Urothelium cell line (cell line): ENCODE measurements at regions not wholly inside any gene's neighbourhood (a gene's known extent, or its start where the extent isn't known, plus 50 kb on each side); places are given as distances from the start of the nearest gene placed in this dataset.
"Not testable (repeated sequence)": the region's sequence is repeated elsewhere in the genome, so short reads cannot be mapped to it uniquely, and the experiment has no call there.

ENCODE experiments used
- DNase-seq: peaks from one replicate; pipeline ENCODE4 v3.0.0; 2011; ENCODE audit warnings: low spot score, mixed read lengths
- FAIRE-seq: peaks from 2 replicates; lab custom pipeline; 2011; peaks lifted over from hg19 to GRCh38; lab: Jason Lieb, UNC

DNA sequence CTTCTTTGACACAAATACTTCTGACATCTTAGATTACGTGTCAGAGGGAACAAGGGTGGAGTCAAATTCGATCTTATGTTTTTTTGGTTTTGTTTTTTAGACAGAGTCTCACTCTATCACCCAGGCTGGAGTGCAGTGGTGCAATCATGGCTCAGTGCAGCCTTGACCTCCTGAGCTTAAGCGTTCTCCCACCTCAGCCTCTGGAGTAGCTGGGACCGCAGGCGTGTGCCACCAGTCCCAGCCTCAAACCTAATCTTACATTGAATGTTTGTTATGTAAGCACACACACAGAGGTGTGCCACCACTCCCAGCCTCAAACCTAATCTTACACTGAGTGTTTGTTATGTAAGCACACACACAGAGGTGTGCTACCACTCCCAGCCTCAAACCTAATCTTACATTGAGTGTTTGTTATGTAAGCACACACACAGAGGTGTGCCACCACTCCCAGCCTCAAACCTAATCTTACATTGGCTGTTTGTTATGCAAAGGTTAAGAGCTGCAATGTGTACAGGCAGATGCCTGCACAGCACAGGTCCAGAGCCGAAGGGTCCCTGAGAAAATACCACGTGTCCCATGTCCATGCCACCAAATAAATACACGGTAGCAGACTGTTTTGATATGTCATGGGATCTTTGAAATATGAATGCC lies 118.0 kb downstream of the ATP6V0E2 start:
- not testable (repeated sequence) for DNase-seq, FAIRE-seq

DNA sequence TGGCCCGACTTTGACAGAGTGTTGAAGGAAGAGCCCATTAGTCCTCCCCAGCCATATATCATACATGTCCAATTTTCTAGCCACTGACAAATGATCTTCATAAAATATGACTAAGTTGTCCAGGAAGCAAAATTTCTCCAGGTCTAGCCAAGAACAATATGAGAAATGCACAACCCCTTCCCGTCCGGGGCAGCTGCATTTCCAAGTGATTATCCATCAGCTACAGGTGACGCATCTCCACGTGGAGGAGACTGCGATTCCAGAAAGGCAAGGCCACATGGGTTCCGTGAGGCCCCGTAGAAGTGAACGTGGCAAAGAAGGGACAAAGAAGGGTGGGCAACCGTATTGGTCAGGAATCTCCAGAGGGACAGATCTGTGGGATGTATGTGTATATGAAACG lies 118.6 kb downstream of the ATP6V0E2 start:
- not testable (repeated sequence) for DNase-seq, FAIRE-seq

DNA sequence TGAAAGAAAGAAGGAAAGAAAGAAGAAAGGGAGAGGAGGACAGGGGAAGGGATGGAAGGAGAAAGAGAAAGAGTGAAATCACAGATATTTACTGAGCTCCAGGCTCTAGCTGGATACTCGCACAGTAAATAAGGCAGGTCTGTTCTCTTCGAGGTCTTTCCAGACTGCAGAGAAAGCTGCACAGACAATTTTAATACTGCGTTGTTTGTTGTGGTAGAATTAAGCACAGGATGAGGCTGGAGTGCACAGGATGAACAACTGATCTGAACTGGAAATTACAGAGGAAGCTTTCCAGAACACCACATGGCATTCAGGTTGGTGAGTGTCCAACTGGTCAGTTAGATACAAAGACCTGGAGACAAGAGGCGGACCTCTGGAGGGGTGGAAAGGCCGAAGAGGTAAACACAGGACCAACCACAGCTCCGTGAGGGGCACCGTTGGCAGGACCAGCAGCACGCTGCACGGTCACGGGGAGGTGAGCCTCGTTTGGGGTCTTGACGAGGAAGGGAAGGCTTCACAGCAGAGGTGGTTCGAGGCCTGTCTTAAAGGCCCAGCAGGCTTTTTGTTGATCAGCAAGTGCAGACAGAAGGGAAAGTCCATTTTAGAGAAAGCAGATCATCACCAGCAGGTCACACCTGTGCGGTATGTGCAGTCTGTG lies 121.7 kb downstream of the ATP6V0E2 start:
- not testable (repeated sequence) for DNase-seq, FAIRE-seq

DNA sequence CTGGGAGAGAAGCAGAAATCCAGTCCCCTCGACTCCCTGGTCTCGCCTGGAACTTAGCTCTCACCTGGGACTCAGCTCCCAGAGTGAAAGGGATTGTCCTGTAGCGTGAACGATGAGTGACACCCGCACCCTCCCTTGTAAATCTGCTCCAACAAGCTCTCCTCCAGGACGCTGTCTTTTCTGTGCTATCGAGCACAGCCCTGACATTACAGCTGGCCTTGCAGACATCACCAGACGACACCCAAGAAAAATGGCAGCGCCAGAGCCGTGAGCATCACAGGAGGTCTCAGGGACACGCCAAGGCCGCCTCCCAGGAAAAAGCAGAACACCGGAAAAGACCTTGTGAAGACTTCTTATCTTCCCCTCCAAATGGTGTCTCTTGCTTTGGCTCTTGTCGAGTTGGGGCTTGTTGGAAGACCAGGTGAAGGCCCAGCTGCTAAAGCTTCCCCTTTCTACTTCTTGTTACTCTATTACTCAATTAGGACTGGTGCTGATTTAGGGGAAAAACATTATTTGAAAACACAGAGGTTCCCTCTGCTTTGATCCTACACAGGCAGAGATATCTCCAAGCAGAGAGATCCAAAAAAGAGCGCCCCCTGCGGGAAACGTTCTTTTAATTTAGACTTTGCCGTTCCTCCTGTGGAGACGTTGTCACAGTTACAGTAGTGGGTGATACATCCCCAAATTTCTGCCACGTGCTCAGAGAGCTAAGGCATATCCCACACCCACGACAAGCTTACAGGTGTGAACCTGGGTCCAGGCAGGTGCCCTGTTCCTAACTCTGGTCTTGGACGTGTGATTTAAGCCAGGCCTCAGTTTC lies 127.2 kb downstream of the ATP6V0E2 start:
- FAIRE-seq, DNase-seq: not testable (repeated sequence)

DNA sequence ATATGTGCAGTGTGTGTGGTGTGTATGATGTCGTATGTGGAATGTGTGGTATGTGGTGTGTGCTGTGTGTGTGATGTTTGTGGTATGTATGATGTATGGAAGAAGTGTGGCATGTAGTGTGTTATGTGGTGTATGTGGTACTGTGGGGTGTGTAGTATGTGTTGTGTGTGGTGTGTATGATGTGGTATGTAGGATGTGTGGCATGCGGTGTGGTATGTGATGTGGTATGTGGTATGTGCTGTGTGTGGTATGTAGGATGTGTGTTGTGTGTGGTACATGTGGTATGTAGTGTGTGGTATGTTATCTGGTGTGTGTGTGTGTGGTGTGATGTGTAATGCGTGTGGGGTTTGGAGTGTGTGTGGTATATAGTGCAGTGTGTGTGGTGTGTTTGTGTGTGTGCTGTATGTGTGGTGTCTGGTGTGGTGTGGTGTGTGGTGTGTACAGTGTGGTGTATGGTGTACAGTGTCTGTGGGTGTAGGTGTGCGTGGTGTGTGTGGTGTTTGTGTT lies 129.6 kb downstream of the ATP6V0E2 start:
- DNase-seq, result no peak

DNA sequence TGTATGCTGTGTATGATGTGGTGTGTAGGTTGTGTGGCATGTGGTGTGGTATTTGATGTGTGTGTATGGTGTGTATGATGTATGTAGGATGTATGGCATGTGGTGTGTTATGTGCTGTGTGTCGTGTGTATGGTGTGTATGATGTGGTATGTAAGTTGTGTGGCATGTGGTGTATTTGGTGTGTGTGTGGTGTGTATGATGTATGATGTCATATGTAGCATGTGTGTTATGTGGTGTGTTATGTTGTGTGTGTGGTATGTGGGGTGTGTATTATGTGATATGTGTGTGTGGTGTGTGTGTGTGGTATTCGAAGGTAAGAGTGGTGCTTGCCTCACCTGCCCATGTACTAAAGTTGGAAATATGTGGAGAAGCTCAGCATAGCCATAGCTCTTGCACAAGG lies 130.2 kb downstream of the ATP6V0E2 start:
- FAIRE-seq, DNase-seq: not testable (repeated sequence)

More for the DNA sequence above, 129.6 kb downstream of the ATP6V0E2 start:
- no peak for FAIRE-seq

DNA sequence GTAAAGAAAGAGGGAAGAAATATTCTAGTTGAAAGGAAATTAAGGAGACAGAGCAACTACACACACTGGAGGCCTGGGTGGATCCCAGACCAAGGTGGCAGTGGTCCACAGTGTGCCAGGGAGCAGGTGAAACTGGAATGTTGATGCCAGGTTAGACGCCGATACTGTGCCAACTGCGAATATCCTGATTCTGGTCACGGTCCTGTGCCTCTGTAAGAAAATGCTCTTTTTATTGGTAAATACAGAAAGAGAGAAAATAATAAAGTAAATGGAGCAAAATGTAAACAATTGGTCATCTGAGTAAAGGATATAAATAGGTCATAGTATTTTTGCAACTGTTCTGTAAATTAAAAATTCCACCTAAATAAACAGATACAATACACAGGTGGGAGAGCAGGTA lies 131.1 kb downstream of the ATP6V0E2 start:
- FAIRE-seq, DNase-seq: not testable (repeated sequence)

DNA sequence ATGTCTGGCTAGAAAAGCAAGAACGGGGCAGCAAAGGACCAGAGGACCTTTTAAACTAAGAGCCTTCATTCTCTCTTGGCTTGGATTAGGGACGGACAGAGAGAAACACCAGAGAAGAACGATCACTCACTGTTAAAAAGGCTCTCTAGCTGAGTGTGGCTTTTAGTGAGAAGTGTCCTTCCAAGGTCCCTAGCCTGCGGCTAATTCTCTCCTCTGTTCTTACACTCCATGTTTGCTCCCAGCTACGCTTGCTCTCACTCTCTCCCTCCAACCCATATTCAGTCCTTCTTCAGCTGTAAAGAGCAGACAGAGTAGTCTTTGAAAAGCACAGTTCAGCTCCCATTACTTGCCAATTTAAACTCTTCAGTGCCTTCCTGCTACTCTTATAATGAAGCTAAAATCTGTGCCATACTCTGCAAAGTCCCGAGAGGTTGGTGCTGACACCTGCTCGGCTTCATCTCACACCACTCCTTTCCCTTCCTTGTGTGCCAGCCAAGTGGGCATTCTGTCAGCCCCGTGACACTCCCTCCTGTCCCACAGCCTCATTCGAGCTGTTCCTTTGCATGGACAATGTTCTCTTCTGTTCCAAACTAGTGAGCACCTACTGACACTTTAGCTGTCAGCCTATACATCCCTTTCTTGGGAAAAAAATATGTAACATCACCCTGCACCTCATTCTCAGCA lies 136.0 kb downstream of the ATP6V0E2 start:
- not testable (repeated sequence) for FAIRE-seq, DNase-seq

DNA sequence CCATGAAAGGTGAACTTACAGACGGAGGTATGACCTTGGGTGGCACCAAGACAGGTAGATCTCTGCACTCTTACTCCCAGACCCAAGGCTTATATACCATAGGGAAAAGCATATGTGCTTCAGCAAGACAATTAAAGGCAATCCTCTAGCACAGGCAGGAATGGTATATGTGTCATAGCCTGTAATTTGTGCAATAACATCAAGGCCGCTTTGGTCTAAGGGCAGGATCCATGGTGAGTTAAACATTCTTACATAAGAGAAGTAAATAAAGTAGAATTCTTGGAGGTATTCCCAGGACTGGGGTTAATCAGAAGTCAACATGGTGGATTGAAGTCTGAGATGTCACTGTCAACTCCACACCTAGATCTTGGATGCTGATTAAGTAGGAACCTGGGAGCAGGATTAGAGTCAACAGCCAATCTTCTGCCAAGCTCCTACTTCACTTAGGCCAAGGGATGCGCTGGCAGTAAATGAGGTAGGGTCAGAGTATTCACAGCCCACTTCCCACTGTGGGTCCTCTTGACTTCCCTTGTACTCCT lies 143.0 kb downstream of the ATP6V0E2 start:
- not testable (repeated sequence) for FAIRE-seq, DNase-seq

DNA sequence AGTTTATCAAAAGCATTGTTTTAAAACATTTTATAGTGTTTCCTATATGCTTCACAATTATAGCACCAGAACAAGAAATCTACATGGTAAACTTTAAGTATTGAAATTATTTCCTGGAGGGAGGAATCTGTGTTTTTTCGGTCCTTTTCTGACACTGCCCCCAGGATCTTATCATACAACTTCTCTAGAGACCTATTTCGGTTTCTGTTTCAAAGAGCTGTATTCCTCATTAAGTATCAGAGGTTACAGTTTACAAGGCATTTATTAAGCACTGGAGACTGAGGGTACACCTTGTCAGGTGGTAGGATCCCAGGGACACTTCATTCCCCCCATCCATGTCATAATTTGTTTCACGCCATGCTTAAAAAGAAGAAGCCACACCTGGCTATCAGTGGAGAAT lies 146.4 kb downstream of the ATP6V0E2 start:
- FAIRE-seq, DNase-seq: not testable (repeated sequence)

DNA sequence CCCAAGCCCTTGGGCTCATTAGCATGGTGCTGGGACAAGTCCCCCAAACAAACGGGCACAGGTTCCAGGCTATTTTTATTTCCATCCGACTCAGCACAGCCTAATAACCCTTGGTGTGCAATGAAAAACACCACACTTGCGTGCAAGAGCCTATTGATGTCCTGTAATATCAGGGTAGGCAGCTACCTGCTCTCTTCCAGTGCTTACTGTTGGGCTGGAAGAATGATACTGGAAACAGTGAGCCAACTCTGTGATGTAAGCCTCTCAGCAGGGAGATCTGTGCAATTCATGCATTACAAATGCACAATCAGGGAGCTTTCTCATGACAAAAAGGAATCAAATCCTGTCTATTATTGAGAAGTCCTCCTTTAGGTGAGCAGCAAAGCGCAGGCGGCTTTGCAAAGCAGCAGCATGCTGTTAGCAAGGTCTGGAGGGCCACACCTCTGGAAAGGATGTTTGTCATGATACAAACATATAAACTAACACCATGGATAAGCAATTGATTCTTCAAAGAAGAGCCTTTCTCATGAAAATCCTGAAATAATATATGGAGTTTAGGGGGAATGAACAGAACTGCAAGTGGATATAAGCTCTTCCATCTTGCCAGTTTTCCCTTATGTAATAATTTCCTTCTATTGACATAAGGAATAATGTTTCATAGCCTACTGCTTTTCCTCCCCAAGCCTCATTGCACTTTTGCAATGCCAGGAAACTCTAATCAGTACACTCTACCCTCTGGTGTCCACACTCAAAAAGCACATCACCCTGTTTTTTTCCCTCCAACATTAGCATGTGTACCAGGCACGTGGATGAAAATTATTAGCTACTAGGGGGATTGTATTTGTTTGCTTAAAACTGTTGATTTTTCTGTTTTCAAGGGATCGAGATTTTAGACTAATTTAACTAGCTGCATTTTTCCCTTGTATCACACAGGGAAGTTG lies 151.1 kb downstream of the ATP6V0E2 start:
- not testable (repeated sequence) for FAIRE-seq, DNase-seq

DNA sequence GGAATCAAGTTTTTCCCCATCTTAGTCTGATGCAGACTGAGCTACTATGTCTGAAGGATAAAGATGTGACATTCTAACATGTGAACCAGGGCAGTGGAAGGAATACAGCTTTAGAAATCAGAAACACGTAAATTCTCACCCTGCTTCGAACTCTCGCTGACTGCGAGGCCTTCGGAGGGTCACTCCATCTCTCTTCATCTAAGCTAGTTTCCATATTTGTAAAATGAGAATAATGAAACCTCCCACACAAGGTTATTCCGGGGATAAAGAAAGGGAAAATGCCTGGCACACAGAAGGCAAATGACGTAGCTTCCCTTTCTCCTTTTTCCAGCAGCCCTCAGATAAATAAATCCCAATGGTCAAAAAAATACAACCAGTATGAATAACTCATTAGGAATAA lies 152.0 kb downstream of the ATP6V0E2 start:
- FAIRE-seq, DNase-seq: not testable (repeated sequence)

DNA sequence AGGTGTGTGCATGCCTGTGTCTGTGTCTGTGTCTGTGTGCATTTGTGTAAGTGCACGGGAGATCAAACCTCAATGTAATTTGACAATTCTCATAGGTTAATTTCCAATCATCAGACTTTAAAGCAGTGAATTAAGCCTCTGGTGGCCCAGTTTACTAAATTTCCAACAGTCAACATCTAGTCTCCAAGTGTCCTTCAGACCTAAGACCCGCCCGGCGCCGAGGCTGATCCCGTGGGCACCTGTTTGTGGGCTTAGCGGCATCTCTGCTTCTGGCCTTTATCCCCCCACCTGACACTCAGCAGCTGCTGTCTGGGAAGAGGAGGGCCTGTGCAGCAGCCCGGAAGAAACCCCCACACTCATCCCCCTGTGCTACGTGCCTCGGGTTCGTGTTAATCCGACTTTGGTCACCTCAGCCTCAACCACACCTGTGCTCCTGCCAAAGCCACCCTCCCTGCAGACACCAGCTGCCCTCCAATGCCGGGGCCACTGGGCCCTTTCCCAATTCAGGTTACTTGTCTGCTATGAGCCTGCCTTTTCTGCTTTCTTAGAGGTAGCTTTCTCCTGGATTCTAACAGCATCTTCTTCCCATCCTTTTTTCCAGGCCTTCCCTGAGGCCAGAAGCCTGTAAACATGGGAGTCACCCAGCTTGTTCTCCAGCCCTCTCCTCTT lies 154.7 kb downstream of the ATP6V0E2 start:
- FAIRE-seq, result not testable (repeated sequence)

DNA sequence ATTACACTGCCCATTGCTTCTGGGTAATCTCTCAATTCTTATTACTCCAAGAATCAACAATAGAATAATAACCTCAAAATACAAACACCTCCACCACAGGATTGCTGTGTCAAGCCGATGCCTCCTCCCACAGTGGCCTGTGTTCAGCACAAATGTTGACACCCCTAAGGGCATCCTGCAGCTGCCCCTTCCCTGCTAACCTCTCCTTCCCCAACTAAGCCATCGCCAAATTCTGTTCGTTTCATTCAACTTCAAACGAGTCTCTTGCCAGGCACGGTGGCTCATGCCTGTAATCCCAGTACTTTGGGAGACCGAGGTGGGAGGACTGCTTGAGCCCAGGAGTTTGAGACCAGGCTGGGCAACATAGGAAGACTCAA lies 155.2 kb downstream of the ATP6V0E2 start:
- not testable (repeated sequence) for FAIRE-seq, DNase-seq

More for the DNA sequence above, 154.7 kb downstream of the ATP6V0E2 start:
- DNase-seq, result not testable (repeated sequence)

DNA sequence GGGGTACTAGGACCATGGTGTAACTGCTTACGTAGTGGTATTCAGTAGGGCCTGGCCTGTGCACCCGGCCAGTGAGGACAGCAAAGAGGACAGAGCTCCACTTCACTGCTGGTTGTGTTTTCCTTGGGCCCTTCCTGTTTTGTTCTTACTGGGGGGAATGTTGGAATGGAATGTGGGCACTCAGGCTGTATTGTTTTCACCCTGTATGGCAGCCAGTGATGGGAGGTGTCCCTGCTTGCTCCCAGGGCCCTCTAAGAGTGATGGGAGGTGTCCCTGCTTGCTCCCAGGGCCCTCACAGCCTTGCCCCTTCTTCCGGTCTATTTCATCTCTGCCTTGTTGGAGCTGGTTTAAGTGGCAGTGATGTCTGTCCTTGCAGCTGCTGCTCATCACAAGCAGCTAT lies 158.0 kb downstream of the ATP6V0E2 start:
- FAIRE-seq, DNase-seq: not testable (repeated sequence)

DNA sequence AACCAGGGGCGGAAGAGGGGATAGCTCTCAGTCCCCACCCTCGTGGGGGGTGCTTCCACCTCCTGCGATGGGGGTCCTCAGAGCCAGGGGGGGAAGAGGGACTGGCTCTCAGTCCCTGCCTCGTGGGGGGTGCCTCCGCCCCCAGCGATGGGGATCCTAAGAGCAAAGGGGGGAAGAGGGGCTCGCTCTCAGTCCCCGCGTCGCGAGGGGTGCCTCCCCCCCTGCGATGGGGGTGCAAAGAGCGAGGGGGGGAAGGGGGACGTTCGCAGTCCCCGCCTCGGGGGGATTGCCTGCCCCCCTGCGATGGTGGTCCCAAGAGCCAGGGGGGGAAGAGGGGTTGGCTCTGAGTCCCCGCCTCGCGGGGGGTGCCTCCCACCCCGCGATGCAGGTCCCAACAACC lies 159.9 kb downstream of the ATP6V0E2 start:
- DNase-seq, FAIRE-seq: not testable (repeated sequence)

DNA sequence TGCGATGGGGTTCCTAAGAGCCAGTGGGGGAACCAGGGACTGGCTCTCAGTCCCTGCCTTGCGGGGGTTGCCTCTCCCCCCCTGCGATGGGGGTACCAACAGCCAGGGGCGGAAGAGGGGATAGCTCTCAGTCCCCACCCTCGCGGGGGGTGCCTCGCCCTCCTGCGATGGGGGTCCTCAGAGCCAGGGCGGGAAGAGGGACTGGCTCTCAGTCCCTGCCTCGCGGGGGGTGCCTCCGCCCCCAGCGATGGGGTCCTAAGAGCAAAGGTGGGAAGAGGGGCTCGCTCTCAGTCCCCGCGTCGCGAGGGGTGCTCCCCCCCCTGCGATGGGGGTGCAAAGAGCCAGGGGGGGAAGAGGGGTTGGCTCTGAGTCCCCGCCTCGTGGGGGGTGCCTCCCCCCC lies 162.0 kb downstream of the ATP6V0E2 start:
- DNase-seq, FAIRE-seq: not testable (repeated sequence)

DNA sequence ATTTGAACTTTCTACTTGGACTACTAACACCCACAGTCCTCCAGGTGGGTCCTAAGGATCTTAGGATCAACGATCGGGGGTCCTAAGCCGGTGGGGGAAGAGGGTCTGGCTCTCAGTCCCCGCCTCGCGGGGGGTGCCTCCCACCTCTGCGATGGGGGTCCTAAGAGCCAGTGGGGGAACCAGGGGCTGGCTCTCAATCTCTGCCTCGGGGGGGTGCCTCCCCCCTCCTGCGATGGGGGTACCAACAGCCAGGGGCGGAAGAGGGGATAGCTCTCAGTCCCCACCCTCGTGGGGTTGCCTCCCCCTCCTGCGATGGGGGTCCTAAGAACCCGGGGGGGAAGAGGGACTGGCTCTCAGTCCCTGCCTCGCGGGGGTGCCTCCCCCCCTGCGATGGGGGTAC lies 165.3 kb downstream of the ATP6V0E2 start:
- not testable (repeated sequence) for DNase-seq, FAIRE-seq
